Right lobe of liver (tissue), 4 donors: ENCODE measurements at regions not wholly inside any gene's neighbourhood (a gene's known extent, or its start where the extent isn't known, plus 50 kb on each side); places are given as distances from the start of the nearest gene placed in this dataset.

ENCODE experiments used
- CTCF ChIP-seq, 4 donors: fragments of 200-600 bp in 3 of 4; fragments of 450-650 bp in 1 of 4; IDR thresholded peaks; one replicate each; pipeline versions ENCODE4 v1.5.1 to v1.8.0; 2016 to 2022; ENCODE audit warnings: antibody characterized with exemption in 4 of 4, mild to moderate bottlenecking in 2 of 4
- POLR2A ChIP-seq: fragments of 450-650 bp; IDR thresholded peaks from one replicate; pipeline ENCODE4 v1.6.1; 2017; ENCODE audit warnings: antibody characterized with exemption, mild to moderate bottlenecking
- donor health status: DM: no; HTN: no; CAD: no.
- donor health status: DM: no; HTN: no; CAD: no.
- donor health status: DM: no; HTN: yes; CAD: no.

GRCh38 chr2:122539311-122539710 lies 783.9 kb downstream of the TSN start:
- TF ChIP-seq CTCF (IDR thresholded peaks at IDR 0.05) (no peak), POLR2A (no peak)
